DMS 273 (cell line): ENCODE measurements at regions not wholly inside any gene's neighbourhood (a gene's known extent, or its start where the extent isn't known, plus 50 kb on each side); places are given as distances from the start of the nearest gene placed in this dataset.

Source experiments
- DNase-seq: peaks from one replicate; lab custom pipeline; 2025; ENCODE audit not compliant: unreplicated experiment; lab: John Stamatoyannopoulos, UW

GRCh38 chr4:138964716-138965426 lies 50.7 kb upstream of the NOCT start:
- no peak for DNase-seq

- DNase-seq: no peak
These were observed 52.2 kb upstream of the NOCT start for GRCh38 chr4:138963412-138963811.

- DNase-seq: no peak
These were observed 53.9 kb upstream of the NOCT start for GRCh38 chr4:138961664-138962063.

DNA sequence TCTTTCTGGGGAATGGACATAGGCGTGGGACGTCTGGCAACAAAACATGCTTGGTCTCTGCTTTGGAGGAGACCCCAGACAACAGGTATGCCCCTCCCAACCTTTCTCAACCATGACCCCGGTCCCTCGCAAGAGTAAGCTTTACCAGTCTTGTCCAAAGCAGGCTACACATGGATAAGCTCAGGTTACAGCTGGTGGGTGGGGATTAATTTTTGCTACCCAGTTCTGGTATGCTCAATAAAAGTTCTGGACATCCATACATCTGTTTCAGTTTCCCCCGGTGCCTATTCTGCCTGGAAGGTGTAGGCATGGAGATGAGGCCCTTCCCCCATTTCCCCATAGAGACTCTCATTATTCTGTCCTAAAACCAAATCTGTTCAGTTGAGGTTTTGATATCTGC lies 54.5 kb upstream of the NOCT start:
- DNase-seq: no peak

GRCh38 chr4:138960175-138960710 lies 55.3 kb upstream of the NOCT start:
- DNase-seq: no peak

DNA sequence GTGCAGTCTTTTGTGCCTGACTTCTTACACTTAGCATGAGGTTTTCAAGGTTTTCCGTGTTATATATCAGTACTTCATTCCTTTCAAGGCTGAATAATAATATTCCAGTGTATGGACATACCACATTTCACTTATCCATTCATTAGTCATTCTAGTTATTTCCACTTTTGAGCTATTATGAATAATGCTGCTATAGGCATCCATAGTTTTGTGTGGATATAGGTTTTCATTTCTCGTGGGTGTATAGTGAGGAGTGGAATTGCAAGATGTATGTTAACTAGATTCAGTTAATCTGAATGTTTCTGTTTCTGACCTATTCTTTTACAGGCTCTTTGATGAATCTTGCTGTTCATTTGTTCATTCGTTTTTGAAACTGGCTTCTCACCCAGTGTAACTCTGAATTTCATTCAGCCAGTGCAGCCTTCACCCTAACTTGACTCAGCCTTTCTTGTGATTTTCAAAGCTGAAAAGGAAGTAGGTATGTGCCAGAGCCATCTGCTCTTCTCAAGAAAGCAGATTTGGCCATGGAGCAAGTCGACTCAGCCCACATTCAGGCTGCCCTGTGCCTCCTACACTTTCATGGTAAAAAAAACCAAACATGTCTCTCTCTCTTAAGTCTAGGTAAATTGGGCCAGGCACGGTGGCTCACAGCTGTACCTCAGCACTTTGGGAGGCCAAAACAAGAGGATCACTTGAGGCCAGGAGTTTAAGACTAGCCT lies 56.3 kb upstream of the NOCT start:
- no peak for DNase-seq

DNA sequence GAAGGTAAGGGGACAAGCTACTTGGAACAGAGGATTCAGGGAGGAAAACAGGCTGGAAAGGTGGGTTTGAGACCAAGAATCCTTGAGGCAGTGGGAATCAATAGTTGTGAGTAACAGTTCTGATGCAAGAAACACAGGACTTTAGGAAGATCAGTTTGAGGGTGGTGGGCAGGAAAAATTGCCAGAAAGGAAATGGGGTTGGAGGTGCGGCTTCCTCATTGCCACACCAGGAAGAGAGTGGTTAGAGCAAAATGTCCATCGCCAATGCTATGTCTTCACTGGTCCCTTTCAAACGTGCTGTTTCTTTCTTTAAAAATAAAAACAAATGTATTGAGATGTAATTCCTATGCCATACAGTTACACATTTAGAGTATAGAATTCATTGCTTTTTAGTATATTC lies 57.1 kb upstream of the NOCT start:
- DNase-seq: no peak

DNA sequence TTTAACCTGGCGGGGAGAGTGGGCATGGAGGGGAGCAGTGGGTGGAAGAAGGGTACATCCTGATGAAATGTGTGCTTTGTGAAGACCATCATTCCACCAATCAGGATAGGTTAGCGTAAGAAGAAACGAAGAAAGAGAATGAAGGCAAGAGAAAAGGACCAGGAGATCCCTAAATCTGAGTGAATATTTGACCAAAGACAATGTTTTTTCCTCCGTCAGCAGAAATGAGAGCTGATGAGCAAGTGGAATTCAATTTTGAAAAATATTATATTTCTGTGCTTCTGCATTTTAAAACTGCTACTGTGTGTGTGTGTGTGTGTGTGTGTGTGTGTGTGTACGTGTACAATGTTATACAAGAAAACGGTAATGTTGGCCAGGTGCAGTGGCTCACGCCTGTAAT lies 58.3 kb upstream of the NOCT start:
- DNase-seq: no peak

GRCh38 chr4:138954428-138954827 lies 61.2 kb upstream of the NOCT start:
- DNase-seq: no peak

DNA sequence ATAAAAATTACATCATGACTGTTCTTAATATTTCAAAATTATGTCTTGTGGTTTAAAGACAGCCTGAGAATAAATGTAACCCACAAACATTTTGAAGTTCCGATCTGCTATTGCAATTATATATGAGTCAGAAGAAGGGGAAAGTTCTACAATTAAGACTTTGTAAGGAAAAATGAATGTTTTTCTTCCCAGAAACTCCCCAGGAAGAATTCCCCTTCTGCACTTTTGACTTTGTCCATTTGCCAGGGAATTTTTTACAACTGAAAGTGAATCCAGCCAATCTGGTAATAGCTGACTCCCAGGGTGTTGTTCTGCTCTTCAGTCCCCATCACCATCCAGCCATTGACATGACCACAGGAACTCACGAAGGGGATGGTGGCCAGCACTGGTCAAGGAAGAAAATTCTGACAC lies 61.6 kb upstream of the NOCT start:
- no peak for DNase-seq

DNA sequence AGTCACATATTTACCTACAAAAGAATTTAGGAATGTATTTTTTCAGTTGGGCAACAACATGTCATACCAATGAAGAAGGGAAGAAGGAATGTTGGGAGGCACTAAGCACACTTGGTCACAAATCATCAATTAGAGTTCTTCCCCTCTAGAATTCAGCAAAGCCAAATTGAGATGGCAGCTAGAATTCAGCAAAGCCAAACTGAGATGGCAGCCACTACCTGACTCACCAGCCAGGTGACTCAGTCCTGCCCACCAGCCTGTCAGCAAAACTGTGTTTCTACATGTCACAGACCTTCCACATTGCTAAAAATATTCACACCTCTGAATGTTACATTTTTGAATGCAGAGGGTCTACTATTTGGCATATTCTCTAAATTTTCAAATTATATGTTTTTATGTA lies 63.2 kb upstream of the NOCT start:
- no peak for DNase-seq

DNA sequence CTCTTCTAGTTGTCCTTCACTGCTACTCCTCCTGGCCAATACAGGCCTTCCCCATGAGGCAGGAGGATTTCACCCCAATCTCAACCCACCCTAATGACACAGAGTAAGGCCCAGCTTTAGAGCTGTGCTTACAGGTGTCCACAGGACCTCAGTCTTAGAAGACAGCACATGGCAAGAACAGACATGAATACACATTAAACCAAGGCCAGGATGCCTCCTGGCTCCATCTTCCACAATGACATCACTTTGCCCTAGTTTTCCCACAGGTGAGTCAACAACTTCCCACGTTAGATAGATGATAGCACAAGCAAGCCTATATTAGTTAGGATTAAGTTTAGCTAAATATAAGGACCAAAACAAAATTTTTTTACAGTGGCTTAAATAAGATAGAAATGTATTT lies 63.8 kb upstream of the NOCT start:
- DNase-seq: no peak

GRCh38 chr4:138949866-138950265 lies 65.7 kb upstream of the NOCT start:
- DNase-seq: no peak

- no peak for DNase-seq
These were observed 66.7 kb upstream of the NOCT start for GRCh38 chr4:138948918-138949317.

DNA sequence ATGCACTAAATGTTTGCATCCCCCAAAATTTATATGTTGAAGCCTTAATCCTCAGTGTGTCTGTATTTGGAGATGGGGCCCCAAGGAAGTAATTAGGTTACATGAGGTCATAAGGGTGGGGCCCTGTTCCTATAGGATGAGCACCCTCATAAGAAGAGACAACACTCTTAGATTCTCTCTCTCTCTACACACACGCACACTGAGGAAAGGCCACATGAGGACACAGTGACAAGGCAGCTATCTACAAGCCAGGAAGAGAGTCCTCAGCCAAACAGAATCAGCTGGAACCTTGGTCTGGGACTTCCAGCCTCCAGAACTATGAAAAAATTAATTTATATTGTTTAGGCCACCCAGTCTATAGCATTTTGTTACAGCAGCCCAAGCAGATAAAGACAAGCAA lies 69.3 kb upstream of the NOCT start:
- no peak for DNase-seq

DNA sequence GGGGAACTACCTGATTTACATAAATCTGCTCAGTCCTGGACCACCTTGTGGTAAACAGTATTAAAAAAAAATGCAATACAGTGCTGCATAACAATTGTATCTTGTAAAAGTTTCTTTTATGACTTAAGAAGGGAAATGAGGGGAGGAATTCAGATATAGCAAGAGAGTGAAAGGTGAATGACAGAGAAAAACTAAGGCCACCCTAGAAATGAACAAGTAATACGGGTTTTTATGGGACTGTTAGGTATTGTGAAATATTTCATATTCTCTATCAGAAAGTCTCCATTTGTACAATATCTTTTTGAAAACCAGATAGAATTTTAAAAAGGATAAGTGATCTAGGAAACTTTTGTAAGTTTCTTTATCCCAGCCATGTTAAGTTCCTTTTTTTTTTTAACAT lies 69.7 kb upstream of the NOCT start:
- DNase-seq: no peak

- no peak for DNase-seq
These were observed 70.2 kb upstream of the NOCT start for GRCh38 chr4:138945401-138945800.

DNA sequence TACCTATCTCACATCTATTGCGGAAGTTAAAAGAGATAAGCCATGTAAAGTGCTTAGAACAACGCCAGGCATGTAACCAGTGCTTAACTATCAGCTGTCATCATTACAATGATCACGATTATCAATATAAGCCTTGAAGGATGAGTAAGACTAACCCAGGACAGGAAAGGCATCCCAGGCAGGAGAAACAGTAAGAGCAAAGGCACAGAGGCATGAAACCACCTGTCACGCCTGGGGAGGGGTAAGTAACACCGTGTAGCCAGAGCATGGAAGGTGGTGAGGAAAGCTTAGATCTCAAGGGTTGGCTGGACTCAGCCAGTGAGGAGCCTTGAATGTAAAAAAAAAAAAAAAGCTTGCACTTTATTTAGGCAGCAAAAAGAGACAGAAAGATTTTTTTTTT lies 71.7 kb upstream of the NOCT start:
- DNase-seq: no peak

- DNase-seq: no peak
These were observed 74.5 kb upstream of the NOCT start for GRCh38 chr4:138941037-138941436.

- DNase-seq: no peak
These were observed 75.6 kb upstream of the NOCT start for GRCh38 chr4:138939960-138940359.

- DNase-seq: peak; percentile 51
These were observed 77.3 kb upstream of the NOCT start for GRCh38 chr4:138938366-138938690.

DNA sequence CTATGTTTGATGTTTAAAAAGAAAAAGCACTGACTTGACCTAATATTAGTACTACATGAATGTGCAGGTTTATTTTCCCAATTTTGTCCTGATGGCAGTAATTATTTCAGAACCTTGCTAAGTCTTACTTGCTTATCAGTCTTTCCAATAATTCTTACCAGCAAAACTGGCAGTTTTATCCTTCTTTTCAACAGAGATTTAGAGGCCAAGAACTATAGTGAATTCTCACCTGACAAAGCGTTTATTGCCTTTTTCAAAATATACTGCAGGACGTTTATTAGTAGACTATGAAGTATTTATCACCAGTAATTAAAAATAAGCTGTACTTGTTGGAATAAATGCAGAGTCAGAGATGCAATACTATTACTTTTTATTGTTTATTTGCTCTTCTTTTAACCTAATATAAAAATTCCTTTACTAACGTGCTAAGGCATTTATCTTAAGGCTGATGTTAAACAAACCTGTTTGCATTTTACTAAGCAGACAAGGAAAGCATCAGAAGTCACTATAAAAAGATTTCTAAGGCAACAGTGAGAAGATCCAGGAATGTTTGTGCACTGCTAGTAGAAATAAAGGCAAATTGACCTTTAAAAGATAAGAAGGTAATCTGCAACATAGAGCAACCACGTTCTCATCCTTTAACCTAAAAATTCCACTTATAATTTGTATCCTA lies 80.3 kb upstream of the NOCT start:
- no peak for DNase-seq
